ENCODE measurements at regions not wholly inside any gene's neighbourhood (a gene's known extent, or its start where the extent isn't known, plus 50 kb on each side); places are given as distances from the start of the nearest gene placed in this dataset.
"Not testable (repeated sequence)": the region's sequence is repeated elsewhere in the genome, so short reads cannot be mapped to it uniquely, and the experiment has no call there.

GRCh38 chr7:130950054-130950453 is 216.0 kb upstream of the KLF14 start:
- no peak for DNase-seq

- DNase-seq = no peak
Measured at GRCh38 chr7:130950741-130951140, 216.7 kb upstream of the KLF14 start.

GRCh38 chr7:130951303-130951975 is 217.4 kb upstream of the KLF14 start:
- no peak for DNase-seq

- DNase-seq = no peak
Measured at GRCh38 chr7:130951976-130952876, 218.2 kb upstream of the KLF14 start.

GRCh38 chr7:130953196-130953595 is 219.2 kb upstream of the KLF14 start:
- no peak for DNase-seq

- no peak for DNase-seq
Measured at GRCh38 chr7:130954918-130955564, 221.0 kb upstream of the KLF14 start.

- no peak for DNase-seq
Measured at GRCh38 chr7:130955565-130955919, 221.5 kb upstream of the KLF14 start.

- no peak for DNase-seq
Measured at GRCh38 chr7:130956417-130957136, 222.6 kb upstream of the KLF14 start.

- DNase-seq = peak; percentile 53
Measured at GRCh38 chr7:130957137-130957513, 223.1 kb upstream of the KLF14 start.

- not testable (repeated sequence) for DNase-seq
Measured at GRCh38 chr7:130957722-130958435, 223.9 kb upstream of the KLF14 start.

GRCh38 chr7:130958846-130959245 is 224.8 kb upstream of the KLF14 start:
- no peak for DNase-seq

- peak; percentile 61 for DNase-seq
Measured at GRCh38 chr7:130959743-130960207, 225.8 kb upstream of the KLF14 start.

GRCh38 chr7:130960208-130960988 is 226.4 kb upstream of the KLF14 start:
- peak; percentile 73 for DNase-seq

GRCh38 chr7:130961128-130961601 is 227.2 kb upstream of the KLF14 start:
- DNase-seq = peak; percentile 77

GRCh38 chr7:130962109-130962508 is 228.1 kb upstream of the KLF14 start:
- DNase-seq = no peak

GRCh38 chr7:130963339-130963738 is 229.3 kb upstream of the KLF14 start:
- no peak for DNase-seq

GRCh38 chr7:130965515-130965914 is 231.5 kb upstream of the KLF14 start:
- DNase-seq = no peak

- DNase-seq = no peak
Measured at GRCh38 chr7:130966246-130967009, 232.4 kb upstream of the KLF14 start.

- DNase-seq = no peak
Measured at GRCh38 chr7:130970196-130970595, 236.2 kb upstream of the KLF14 start.

GRCh38 chr7:130970696-130971095 is 236.7 kb upstream of the KLF14 start:
- DNase-seq = no peak

GRCh38 chr7:130971297-130971696 is 237.3 kb upstream of the KLF14 start:
- DNase-seq = peak; percentile 39
